H1 (cell line): ENCODE measurements at regions not wholly inside any gene's neighbourhood (a gene's known extent, or its start where the extent isn't known, plus 50 kb on each side); places are given as distances from the start of the nearest gene placed in this dataset.

Source experiments
- CHD2 ChIP-seq: IDR thresholded peaks from 2 replicates; pipeline ENCODE4 v1.6.1; 2012; ENCODE audit warnings: low read length, improper control_type of control experiment
- CREB1 ChIP-seq: IDR thresholded peaks from 2 replicates; pipeline ENCODE4 v1.6.1; 2012; ENCODE audit warnings: inconsistent platforms
- EZH2 ChIP-seq: fragments of 200-600 bp; sonication (generic); IDR thresholded peaks from 2 replicates; pipeline ENCODE4 v1.7.1; 2012; ENCODE audit warnings: low read depth, mild to moderate bottlenecking, moderate library complexity, low read length, inconsistent platforms; ENCODE audit not compliant: severe bottlenecking
- JUND ChIP-seq: IDR thresholded peaks from 2 replicates; pipeline ENCODE4 v1.6.1; 2011; ENCODE audit warnings: mild to moderate bottlenecking, improper control_type of control experiment, low read length
- PHF8 ChIP-seq: fragments of 200-600 bp; sonication (generic); conservative IDR thresholded peaks from 2 replicates; pipeline ENCODE4 v1.7.1; 2012; ENCODE audit warnings: low read depth, mild to moderate bottlenecking, inconsistent platforms, low read length, moderate library complexity
- POLR2A ChIP-seq, 2 experiments: IDR thresholded peaks; 1 replicate in 1 of 2; 2 replicates in 1 of 2; pipeline ENCODE4 v1.6.1; 2011; ENCODE audit warnings: low read depth in 2 of 2, low read length in 2 of 2, mild to moderate bottlenecking in 2 of 2; ENCODE audit errors: control extremely low read depth in 1 of 2
- POLR2AphosphoS5 ChIP-seq: IDR thresholded peaks from 2 replicates; pipeline ENCODE4 v1.6.1; 2011; ENCODE audit warnings: low read depth, low read length
- RAD21 ChIP-seq, 2 experiments: IDR thresholded peaks in 1 of 2; conservative IDR thresholded peaks in 1 of 2; 2 replicates each; pipeline ENCODE4 v1.6.1; 2011; ENCODE audit warnings: low read depth in 2 of 2, low read length in 2 of 2, improper control_type of control experiment in 1 of 2, inconsistent platforms in 1 of 2, mild to moderate bottlenecking in 1 of 2, moderate library complexity in 1 of 2
- RFX5 ChIP-seq: IDR thresholded peaks from 2 replicates; pipeline ENCODE4 v1.6.1; 2011; ENCODE audit warnings: low read depth, low read length, improper control_type of control experiment, borderline replicate concordance
- SIX5 ChIP-seq: IDR thresholded peaks from 2 replicates; pipeline ENCODE4 v1.6.1; 2011; ENCODE audit warnings: mild to moderate bottlenecking, low read depth, low read length
- SRF ChIP-seq: IDR thresholded peaks from 2 replicates; pipeline ENCODE4 v1.6.1; 2011; ENCODE audit warnings: mild to moderate bottlenecking, low read depth, low read length, moderate library complexity
- SUZ12 ChIP-seq: fragments of 200-600 bp; sonication (generic); IDR thresholded peaks from 2 replicates; pipeline ENCODE4 v1.6.1; 2012; ENCODE audit warnings: mild to moderate bottlenecking, inconsistent platforms, low read length, moderate library complexity, mixed read lengths
- TCF12 ChIP-seq: IDR thresholded peaks from 2 replicates; pipeline ENCODE4 v1.6.1; 2011; ENCODE audit warnings: low read depth, mild to moderate bottlenecking, low read length
- TF ChIP-seq, protein P1 (sequence below), 3 experiments: IDR thresholded peaks; 1 replicate in 2 of 3; 2 replicates in 1 of 3; pipeline versions ENCODE4 v1.5.1 to v1.6.1; 2011; ENCODE audit warnings: low read length in 3 of 3, mild to moderate bottlenecking in 3 of 3, inconsistent platforms in 2 of 3, low read depth in 1 of 3, moderate library complexity in 1 of 3; ENCODE audit not compliant: insufficient read depth in 1 of 3; ENCODE audit errors: control extremely low read depth in 1 of 3

DNA sequence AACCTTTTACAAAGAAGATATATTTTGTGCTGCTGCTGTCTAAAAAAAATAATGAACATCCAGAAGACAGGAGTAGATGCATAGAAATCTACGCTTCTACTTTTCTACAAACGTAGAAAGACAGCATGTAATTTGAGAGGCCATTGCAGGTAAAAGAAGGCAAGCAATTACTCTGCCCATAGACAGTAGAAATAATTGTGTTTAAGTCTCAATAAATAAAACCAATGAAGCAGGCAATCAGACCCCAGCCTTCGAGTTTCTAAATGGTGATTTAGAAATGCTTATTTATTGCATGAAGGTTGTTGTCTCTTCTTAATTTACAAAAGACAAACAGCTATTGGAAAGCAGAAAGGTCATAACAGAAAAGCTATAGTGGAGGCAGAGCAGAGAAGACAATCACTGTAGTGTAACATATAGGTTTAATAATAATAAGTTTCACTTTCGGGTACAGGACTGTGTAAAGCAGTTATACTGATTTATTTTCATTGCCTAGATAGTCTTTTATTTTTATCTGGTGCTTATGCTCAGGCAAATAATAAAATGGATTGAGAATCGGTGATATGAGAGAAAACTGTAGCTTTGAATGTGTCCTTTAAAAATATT lies 123.0 kb upstream of the TACR3 start:
- TF ChIP-seq POLR2A (IDR thresholded peaks at IDR 0.05; ENCODE audit: control extremely low read depth in 1 of 2, low read depth in 2 of 2, low read length in 2 of 2): no peak
- no peak for TF ChIP-seq EZH2
- TF ChIP-seq SIX5: no peak
- TF ChIP-seq RFX5: no peak
- no peak for TF ChIP-seq TCF12
- TF ChIP-seq, protein P1, sequence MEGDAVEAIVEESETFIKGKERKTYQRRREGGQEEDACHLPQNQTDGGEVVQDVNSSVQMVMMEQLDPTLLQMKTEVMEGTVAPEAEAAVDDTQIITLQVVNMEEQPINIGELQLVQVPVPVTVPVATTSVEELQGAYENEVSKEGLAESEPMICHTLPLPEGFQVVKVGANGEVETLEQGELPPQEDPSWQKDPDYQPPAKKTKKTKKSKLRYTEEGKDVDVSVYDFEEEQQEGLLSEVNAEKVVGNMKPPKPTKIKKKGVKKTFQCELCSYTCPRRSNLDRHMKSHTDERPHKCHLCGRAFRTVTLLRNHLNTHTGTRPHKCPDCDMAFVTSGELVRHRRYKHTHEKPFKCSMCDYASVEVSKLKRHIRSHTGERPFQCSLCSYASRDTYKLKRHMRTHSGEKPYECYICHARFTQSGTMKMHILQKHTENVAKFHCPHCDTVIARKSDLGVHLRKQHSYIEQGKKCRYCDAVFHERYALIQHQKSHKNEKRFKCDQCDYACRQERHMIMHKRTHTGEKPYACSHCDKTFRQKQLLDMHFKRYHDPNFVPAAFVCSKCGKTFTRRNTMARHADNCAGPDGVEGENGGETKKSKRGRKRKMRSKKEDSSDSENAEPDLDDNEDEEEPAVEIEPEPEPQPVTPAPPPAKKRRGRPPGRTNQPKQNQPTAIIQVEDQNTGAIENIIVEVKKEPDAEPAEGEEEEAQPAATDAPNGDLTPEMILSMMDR (IDR thresholded peaks at IDR 0.05; ENCODE audit: control extremely low read depth in 1 of 3, insufficient read depth in 1 of 3, low read depth in 1 of 3, low read length in 3 of 3): no peak
- no peak for TF ChIP-seq CREB1
- TF ChIP-seq RAD21 (IDR thresholded peaks at IDR 0.05 in 1 of 2, conservative IDR thresholded peaks at IDR 0.05 in 1 of 2; ENCODE audit: low read depth in 2 of 2, low read length in 2 of 2): no peak
- no peak for TF ChIP-seq PHF8
- TF ChIP-seq JUND: no peak
- TF ChIP-seq SUZ12: no peak
- TF ChIP-seq POLR2AphosphoS5: no peak
- TF ChIP-seq CHD2: no peak
- TF ChIP-seq SRF: no peak
